PC-9 (cell line): ENCODE measurements at regions not wholly inside any gene's neighbourhood (a gene's known extent, or its start where the extent isn't known, plus 50 kb on each side); places are given as distances from the start of the nearest gene placed in this dataset.

Experiments used
- CTCF ChIP-seq: fragments of 200-600 bp; sonication (generic); conservative IDR thresholded peaks from 2 replicates; pipeline ENCODE4 v1.6.1; 2017; ENCODE audit warnings: mixed run types, antibody characterized with exemption, mild to moderate bottlenecking, moderate library complexity
- EZH2 ChIP-seq: fragments of 200-600 bp; sonication (generic); IDR thresholded peaks from 2 replicates; pipeline ENCODE4 v1.8.0; 2017; ENCODE audit warnings: antibody characterized with exemption, low read depth

DNA sequence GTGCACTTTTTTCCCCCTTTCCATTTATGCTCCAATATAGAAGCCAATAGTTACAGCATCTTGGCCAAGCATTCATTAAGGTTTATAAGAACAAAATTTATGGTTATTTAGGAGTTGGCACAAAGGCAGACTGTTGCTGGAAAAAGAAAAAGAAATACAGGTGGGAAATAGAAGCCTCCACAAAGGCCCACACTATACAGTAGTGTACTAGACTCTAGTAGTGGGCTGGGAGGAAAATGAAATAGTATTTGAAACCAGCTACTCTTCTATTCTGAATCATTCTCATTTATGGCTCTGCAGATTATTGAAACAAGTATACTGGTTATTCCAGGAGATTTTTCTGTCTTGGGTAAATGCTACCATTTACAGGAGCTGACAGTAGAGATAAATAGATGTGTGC is 80.9 kb upstream of the CDK6 start:
- TF ChIP-seq CTCF (no peak), EZH2 (no peak)
